NCI-H226 (cell line): ENCODE measurements at regions not wholly inside any gene's neighbourhood (a gene's known extent, or its start where the extent isn't known, plus 50 kb on each side); places are given as distances from the start of the nearest gene placed in this dataset.
"Not testable (repeated sequence)": the region's sequence is repeated elsewhere in the genome, so short reads cannot be mapped to it uniquely, and the experiment has no call there.

Experiments
- DNase-seq: peaks from one replicate; pipeline ENCODE4 v3.0.0-alpha.2; 2015

DNA sequence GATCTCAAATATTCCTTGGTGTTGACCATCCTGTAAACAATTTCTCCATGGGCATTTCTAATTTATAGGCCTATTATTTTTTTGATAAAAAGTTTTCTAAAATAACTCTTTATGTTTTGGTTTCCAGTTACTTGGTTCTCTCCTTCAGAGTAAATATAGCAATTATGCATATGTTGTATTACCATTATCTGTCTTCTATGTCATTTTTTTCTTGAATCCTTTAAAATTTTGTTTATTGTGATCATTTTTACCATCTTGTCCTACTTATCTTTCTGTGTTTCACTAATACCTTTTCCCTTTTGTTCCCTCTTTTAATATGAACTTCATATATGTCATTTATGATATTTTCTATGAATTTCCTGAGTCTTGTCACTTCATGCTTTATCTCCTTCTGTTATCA, 341.1 kb downstream of the PDCD6IP start:
- DNase-seq, result no peak

DNA sequence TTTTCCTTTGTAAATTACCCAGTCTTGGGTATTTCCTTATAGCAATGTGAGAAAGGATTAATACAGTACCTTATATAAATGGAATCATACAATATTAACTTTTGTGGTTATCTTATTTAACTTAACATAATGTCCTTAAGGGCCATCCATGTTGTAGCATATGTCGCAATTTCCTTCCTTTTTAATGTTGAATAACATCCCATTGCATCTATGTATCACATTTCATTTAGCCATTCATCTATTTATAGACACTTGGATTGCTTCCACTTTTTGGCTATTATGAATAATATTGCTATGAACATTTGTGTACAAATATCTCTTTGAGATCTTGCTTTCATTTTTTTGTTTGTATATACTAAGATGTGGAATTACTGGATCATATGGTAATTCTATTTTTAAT, 342.2 kb downstream of the PDCD6IP start:
- no peak for DNase-seq

DNA sequence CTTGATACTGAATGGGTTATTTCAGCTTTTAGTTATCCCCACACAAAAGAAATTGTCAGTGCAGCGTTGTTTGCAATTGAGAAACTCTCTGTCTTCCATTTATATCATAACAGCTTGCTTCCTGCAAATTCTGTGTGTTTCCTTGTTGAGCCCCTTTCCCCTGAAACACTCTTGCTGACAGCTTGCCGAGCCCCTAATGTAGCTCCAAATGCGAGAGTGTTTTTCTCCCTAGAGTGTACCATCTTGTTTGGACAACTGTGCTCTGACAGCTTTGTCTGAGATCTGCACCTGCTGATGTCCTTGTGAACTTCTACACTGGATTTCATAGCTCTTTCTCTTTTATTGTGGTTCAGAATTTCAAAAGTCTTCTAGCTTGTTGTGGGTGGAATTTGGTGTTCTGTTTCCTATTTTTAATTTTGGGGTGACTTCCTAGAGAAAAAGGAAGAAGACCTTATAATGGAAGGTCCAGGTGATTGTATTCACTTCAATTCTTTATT, 343.5 kb downstream of the PDCD6IP start:
- no peak for DNase-seq

DNA sequence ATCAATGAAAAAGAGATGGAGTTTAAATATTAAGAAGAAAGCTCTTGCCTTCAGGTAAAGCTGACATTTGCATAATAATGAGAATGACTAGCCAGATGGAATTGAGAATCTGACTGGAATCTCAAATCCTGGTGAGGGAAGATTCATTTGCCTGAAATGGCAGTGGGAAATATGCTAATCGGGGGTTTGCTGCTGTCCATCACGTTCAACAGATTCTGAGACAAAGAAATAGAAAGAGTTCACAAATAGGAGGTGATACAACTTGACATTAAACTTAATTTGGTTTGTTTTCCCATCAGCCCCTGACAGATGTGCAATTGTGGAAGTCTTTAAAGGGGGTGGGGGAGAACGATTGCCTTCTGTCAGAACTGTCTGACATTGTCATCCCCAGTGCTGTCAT, 347.4 kb downstream of the PDCD6IP start:
- no peak for DNase-seq

DNA sequence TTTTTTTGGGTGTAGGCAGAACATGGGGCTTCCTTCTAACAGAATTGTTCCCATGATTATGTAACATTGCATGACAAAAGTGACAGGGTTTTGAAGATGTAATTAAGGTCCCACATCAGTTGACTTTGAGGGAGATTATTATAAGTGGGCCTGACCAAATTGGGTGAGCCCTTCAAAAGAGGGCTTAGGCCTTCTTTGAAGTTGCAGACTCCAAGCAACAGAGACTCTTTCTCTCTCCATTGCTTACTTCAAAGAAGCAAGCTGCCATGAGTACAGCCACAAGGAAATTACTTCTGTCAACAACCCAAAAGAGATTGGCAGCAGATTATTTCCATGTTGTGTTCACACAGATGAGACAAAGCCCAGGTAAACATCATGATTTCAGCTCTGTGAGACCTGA, 348.2 kb downstream of the PDCD6IP start:
- DNase-seq, result no peak

DNA sequence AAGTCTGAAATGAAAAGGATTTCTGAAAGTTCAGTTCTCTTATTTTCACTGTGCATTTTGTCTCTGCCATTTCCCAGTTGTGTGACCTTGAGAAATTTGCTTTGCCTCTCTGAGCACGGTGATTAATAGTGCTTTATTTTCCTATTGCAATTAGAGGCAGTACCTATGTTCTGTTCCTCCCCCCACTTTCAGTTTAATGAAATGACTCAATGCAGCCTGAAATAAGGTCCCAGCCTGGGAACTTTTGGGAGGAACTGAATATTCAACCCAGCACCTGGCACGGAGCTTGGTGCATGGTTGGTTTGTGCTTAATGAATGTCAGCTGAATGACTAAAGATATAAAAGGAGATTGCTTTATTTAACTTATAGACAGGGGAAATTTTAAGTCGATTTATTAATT, 352.6 kb downstream of the PDCD6IP start:
- no peak for DNase-seq

DNA sequence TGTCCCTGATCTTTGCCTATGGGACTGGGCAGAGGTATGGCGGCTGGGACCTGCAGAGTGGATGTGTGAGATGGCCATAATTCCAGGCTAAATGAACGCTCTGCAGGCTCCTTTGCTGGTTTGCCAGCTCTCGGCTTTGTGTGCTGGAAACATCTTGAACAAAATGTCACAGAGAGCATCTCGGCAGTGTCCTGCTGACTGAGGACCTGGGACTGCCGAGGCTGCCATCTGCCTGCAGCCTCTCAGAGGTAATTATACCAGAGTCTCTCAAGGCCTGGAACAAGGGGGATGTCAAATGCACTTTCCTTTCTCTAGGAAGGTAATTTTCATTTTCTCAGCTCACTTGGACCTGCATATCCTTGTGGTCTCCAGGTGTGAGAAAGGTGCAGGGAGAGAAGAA, 354.2 kb downstream of the PDCD6IP start:
- no peak for DNase-seq

DNA sequence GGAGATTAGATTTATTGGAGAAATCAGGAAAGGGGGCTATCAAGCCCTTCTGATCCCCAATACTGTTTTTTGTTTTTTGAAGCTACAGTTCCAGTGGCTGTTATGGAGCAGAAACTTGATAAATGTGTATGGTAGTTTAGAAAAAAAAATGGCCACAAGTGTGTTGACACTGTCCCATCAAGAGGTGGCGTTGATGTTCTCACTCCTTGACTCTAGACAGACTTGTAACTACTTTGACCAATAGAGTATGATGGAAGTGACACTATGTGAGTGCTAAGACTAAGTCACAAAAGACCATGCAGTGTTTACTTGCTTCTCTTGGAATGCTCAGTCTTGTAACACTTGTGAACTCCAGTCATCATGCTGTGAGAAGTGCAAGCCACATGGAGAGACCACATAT, 356.7 kb downstream of the PDCD6IP start:
- DNase-seq, result no peak

DNA sequence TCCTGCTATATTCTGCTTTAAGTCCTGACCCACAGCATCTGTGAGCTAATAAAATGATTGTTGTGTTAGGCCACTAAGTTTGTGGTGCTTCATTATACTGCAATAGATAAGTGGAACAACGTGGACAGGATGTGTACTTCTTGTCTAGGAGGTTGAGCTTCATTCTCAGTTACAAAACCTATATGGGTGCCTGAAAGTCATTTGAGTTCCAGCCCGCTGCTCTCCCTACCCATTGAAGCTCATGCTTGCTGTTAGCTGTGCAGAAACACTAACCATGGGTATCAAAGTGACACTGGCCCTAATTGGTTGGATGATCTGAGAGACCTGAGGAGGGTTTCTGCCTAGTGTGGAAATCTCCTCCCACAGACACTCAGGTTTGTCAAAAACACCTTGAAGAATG, 357.2 kb downstream of the PDCD6IP start:
- no peak for DNase-seq

DNA sequence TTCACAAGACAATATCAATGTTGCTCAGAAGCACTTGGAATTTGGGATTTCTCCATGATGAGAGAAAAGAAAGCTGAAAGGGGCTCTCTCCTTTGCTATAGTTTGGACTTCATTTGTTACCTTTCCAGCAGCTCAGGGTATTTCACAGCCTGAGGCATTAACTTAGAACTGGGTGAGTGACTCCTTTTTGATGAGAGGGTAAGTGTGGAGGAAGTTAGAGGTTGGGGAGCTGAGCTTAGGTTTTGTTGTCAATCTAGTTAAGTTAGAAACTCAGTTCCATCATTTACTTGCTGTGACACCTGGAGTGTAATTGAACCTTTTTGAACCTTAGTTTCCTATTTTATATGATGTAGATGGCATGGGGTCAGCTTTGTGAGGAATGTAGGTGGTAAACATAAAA, 359.1 kb downstream of the PDCD6IP start:
- DNase-seq, result no peak

DNA sequence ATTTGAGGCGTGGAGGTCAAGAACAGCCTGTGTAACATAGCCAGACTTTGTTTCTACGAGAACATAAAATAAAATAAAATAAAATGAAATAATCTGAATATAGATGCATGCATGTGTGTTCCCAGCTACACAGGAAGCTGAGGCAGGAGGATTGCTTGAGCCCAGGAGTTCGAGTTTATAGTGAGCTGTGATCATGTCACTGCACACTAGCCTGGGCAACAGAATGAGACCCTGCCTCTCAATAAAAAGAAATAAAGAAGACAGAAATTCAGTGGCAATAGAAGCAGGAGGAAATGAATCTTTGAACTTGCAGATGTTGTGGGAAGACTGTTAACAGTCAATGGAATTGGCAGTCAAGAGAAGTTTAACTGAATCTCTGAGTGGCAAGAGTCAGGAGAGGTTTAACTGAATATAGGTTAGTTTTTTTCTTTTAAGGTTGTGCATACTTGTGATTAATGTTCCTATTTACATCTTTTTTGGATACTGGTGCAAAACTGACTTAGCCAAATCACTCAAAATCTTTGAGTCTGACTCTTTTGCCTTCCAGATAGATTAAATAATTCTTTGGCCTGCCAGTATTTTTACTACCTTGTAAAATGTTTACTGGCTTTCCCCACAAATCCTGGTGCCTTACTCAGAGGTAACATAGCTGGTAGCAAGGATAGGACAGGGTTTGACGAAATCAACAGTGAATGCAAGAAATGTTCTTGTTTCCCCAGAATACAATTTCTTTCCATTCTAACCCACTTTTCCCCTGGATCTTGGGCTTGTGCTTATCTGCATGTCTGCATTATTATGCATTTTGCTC, 361.4 kb downstream of the PDCD6IP start:
- DNase-seq, result no peak

DNA sequence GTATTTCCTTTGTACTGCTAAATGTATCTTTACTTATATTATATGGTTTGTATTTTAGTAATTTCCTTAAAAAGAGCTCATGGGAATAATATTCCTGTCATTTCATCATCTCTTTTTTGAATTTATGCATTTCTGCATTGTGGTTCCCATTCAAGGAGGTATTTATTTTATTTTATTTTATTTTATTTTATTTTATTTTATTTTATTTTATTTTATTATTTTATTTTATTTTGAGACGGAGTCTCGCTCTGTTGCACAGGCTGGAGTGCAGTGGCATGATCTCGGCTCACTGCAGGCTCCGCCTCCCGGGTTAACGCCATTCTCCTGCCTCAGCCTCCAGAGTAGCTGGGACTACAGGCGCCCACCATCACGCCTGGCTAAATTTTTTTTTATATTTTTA, 371.2 kb downstream of the PDCD6IP start:
- DNase-seq, result not testable (repeated sequence)

DNA sequence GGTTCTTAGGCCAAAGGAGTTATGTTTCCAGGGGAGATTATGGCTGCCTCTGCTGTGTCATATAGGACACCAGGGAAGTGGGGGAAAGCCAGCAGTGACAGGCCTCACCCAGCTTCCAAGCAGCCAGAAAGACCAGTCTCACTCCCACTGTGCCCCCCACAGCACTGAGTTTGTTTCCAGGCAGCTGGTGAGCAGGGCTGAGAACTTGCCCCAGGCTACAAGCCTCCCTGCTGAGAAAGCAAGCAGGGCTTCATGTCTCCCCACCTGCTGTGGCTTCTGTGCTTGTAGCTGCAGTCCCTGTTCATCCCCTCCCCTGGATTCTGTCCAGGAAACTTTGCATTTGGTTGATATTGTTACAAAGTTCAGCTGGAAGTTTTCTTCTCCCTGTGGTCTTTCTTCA, 376.3 kb downstream of the PDCD6IP start:
- no peak for DNase-seq

DNA sequence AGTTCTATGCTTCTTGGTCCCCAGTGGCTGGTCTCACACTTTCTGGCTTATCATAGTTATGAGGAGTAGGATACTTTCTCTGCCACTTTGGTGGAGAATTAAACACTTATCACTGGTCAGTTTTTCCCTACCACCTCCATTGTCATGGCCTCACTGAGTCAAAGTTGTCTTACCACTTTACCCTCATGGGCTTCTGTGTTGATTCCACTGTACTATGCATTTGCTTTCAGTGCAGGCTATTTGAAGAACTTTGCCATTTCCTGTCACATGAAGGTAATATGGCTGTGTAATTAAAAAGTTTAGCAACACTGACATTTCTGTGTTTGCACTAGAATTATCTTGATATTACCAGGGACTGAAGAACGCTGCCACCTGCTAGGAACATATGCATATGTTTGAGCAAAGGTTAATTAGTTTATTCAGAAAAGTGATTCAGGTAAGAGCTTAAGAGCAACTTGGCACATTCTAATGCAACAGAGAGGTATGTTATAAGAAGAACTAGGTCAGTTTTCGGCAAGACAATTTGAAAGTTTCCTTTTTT, 377.3 kb downstream of the PDCD6IP start:
- no peak for DNase-seq

DNA sequence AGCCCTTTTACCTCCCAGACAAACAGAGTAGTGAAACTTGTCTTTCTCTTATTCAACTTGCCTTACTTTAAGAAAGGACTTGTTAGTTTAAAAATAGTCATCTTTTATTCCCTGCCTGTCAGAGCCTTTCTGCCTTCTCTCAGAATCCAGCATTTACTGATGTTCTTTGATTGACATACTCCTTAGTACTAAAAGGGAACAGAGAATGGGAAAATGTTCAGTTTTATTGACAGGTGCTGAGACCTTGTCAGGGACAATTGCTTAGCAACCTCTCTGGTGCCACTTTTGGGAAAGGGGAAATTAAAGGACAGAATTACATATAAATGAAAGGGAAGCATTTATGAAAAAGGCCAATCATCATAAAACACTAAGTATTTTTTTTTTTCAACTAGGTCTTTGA, 378.3 kb downstream of the PDCD6IP start:
- DNase-seq, result no peak

DNA sequence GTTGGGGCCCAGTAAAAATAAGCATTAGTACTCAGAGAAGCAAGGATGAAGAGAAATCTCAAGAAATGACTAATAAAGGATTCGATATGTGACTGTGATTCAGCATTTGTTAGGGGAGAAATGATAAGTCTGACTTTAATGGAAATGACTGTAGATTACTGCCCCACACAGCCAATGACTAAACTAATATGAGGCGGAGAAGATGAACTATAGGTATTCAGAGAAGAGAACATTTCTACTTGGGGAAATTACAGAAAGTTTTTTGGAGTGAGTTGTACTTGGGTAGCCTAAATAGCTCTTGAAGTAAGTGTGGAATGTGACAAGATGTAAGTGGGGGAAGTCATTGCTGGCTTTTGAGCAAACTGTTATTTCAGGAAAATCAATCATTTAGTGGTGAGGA, 380.0 kb downstream of the PDCD6IP start:
- no peak for DNase-seq

DNA sequence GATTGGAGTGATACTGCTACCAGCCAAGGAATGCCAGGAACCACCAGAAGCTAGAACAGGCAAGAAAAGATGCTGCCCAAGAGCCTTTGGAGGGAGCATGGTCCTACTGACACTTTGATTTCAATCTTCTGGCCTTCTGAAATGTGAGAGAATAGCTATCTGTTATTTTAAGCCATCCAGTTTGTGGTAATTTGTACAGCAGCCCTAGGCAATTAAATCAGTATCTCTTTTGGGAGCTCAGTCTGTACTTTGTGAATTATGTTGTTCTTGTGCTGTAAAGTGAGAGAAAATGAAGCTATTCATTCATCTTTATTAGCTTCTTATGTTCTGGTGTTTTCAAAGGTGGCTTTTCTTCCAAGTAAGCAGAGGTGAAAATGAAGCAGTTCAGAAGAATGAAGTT, 381.3 kb downstream of the PDCD6IP start:
- no peak for DNase-seq

DNA sequence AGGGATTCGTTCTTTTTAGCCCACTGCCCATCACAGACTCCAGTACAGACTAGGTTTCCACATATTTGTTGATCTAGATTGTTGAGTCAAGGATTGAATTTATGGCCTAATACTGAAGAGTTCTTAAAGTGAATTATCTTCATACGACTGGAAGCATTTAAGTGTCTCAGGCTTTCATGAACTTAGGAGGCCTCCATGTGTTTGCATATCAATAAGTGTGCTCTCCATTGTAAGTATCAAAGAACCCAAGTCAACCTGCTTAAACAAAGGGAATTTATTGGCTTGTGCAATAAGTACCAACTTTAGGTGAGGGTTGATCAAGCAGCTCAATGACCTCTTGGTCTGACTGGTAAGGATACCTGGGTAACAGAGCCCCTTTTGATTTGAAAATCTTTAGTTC, 382.1 kb downstream of the PDCD6IP start:
- DNase-seq, result no peak

DNA sequence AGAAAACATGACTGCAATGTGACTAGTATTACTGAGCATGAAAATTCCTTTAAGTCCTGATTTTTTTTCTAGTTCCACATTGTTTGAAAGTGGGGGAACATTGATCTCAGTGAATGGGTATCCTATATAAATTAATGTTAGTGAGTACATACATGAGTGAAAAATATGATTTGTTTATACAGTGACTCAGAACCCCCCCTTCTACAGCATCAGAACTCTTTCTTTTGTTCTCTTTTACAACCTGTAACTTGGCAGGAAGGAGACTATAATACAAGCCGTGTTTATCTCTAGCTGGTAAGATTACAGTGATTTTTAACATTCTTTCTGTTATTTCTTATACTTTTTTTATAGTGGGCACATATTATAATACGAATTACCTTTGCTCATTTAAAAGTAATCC, 384.7 kb downstream of the PDCD6IP start:
- DNase-seq, result no peak

DNA sequence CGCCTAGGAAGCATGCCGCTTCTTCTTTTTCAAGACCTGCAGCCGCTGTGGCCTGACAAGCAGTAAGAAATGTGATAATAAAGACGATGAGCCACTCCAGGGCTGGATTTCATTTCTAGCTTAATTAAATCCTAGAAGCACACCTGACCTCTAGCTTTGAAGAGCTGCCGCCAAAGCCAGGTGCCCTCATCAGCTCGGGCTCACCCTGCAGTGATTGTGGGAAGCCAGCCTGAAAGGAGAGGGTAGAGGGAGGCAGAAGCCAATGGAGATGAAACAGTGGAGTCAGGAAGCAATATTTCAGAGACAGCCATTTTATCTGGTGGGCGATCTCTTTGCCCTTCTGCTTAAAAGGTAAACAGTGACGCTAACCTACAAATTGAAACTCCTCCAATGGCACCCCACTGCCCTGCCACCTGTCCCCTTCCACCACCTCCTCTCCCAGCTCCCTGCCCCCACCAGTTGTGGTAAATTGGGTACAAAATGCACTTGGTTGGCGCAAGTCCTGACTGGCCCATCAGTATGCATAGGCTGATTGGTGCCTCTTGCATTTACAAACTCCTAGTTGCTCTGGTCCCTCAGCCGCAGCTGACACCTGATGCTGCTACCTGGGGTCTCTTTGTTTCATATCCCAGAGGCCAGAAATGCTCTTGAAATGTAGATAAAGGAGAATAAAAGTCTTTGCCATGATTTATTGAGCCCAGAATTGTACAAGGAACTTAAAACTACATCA, 385.3 kb downstream of the PDCD6IP start:
- DNase-seq, result no peak

DNA sequence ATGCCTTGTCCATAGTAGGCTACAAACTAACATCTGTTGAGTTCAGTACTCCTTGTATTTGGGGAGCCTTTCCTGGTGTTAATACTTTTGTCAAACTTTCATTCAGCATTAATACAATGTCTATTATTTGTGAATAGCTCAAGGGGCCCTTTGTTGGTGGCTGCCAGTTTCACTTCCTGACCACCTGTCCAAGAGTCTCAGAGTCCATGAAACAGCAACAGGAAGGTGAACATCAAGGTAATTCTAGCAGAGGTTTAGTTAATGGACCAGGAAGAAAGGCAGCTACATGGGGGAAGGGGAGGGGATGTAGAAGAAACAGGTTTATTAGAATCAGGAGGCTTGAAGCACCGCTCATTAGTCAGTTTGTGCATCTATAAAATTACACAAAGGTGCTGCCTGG, 386.9 kb downstream of the PDCD6IP start:
- no peak for DNase-seq

DNA sequence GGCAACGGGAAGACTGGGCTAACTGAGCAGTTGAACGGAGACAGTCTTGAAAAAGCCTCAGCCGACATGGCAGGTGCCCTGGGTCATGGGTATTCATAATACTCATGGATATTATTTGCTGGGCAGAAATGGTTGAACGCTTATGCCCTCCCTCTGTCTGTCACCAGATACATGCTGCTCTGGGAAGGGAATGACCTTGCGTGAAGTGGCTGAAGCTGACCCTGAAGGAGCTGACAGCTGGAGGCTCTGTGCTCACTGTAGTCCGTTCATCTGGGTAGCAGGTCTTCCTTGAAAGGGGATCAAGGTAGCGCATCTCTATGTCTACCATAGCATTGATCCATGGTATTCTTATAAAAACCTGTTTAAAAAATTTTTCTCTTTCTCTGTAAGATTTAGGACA, 390.7 kb downstream of the PDCD6IP start:
- DNase-seq, result no peak

DNA sequence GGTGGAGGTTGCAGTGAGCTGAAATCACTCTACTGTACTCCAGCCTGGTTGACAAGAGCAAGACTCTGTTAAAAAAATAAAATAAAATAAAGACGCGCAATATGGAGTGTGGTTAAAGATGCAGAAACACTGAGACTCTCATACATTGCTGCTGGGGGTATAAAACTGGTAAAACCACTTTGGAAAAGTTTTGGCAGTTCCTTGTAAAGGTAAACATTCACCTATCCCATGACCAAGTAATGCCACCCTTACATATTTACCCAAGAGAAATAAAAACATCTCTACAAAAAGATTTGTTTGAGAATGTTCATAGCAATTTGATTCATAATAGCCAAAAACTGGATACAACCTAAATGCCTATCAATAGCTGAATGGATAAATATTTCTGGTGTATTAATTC, 398.5 kb downstream of the PDCD6IP start:
- no peak for DNase-seq

DNA sequence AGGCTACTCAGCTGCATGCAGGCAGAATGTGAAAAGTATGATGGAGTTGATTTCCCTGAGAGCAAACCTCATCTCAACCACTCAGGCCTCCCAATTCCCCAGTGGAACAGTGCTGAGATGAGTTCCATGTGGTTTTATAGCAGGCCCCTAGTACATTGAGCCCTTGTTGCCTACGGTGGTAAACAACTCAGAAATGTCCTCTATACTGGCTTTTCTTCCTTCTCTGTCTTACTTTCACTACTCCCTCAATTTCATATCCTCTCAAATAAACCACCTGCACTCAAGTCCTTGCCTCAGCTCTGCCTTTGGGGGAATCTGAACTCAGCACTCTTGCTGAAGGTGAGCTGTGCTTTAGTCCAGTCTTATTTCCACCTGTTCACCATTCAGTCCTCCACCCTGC, 399.9 kb downstream of the PDCD6IP start:
- DNase-seq, result no peak
